H9 (cell line): ENCODE measurements at regions not wholly inside any gene's neighbourhood (a gene's known extent, or its start where the extent isn't known, plus 50 kb on each side); places are given as distances from the start of the nearest gene placed in this dataset.

ENCODE experiments used
- DNase-seq: peaks from one replicate; pipeline ENCODE4 v3.0.0-alpha.2; 2017
- H2AFZ ChIP-seq: one replicate; pipeline ENCODE4 v1.6.1; 2013; ENCODE audit warnings: mild to moderate bottlenecking, low read length, control low read depth, moderate library complexity
- H2AK5ac ChIP-seq: 2 replicates; pipeline ENCODE4 v1.6.1; 2013; ENCODE audit warnings: low read length, control low read depth, mixed read lengths; ENCODE audit not compliant: insufficient read length
- H2BK120ac ChIP-seq: one replicate; pipeline ENCODE4 v1.6.1; 2013; ENCODE audit warnings: low read depth, mild to moderate bottlenecking, low read length, control low read depth, inconsistent platforms; ENCODE audit not compliant: poor library complexity, severe bottlenecking
- H2BK12ac ChIP-seq: 2 replicates; pipeline ENCODE4 v1.6.1; 2013; ENCODE audit warnings: low read length, control low read depth, mixed read lengths, low read depth; ENCODE audit not compliant: insufficient read length
- H2BK15ac ChIP-seq: 2 replicates; pipeline ENCODE4 v1.6.1; 2013; ENCODE audit warnings: low read depth, low read length, control low read depth
- H2BK20ac ChIP-seq: one replicate; pipeline ENCODE4 v1.6.1; 2013; ENCODE audit warnings: low read depth, mild to moderate bottlenecking, low read length, control low read depth, inconsistent platforms; ENCODE audit not compliant: poor library complexity, severe bottlenecking
- H2BK5ac ChIP-seq: 2 replicates; pipeline ENCODE4 v1.6.1; 2013; ENCODE audit warnings: low read length, control low read depth, mixed read lengths; ENCODE audit not compliant: insufficient read length
- H3K14ac ChIP-seq: 2 replicates; pipeline ENCODE4 v1.6.1; 2013; ENCODE audit warnings: low read length, control low read depth; ENCODE audit not compliant: insufficient read depth
- H3K18ac ChIP-seq: 2 replicates; pipeline ENCODE4 v1.6.1; 2013; ENCODE audit warnings: low read depth, mild to moderate bottlenecking, mixed read lengths, low read length, control low read depth; ENCODE audit not compliant: insufficient read length
- H3K23ac ChIP-seq: 2 replicates; pipeline ENCODE4 v1.6.1; 2013; ENCODE audit warnings: low read length, control low read depth, mixed read lengths, low read depth; ENCODE audit not compliant: insufficient read length
- H3K23me2 ChIP-seq: 2 replicates; pipeline ENCODE4 v1.6.1; 2013; ENCODE audit warnings: low read depth, mild to moderate bottlenecking, mixed read lengths, low read length, control low read depth; ENCODE audit not compliant: insufficient read length, poor library complexity, severe bottlenecking
- H3K27ac ChIP-seq: 2 replicates; pipeline ENCODE4 v1.5.1; 2013; ENCODE audit warnings: low read length, control low read depth, mixed read lengths, low read depth; ENCODE audit not compliant: insufficient read length
- H3K27me3 ChIP-seq: 2 replicates; pipeline ENCODE4 v1.6.1; 2013; ENCODE audit warnings: low read length, control low read depth, inconsistent platforms; ENCODE audit not compliant: insufficient read depth
- H3K4ac ChIP-seq: 2 replicates; pipeline ENCODE4 v1.6.1; 2013; ENCODE audit warnings: low read depth, mild to moderate bottlenecking, control low read depth, inconsistent platforms, low read length, moderate library complexity
- H3K4me1 ChIP-seq: 2 replicates; pipeline ENCODE4 v1.6.1; 2013; ENCODE audit warnings: low read length, control low read depth, inconsistent platforms; ENCODE audit not compliant: insufficient read depth
- H3K4me2 ChIP-seq: 2 replicates; pipeline ENCODE4 v1.6.1; 2013; ENCODE audit warnings: low read length, control low read depth, mixed read lengths; ENCODE audit not compliant: insufficient read length, insufficient read depth
- H3K56ac ChIP-seq: 2 replicates; pipeline ENCODE4 v1.6.1; 2013; ENCODE audit warnings: low read depth, mild to moderate bottlenecking, mixed read lengths, low read length, control low read depth; ENCODE audit not compliant: insufficient read length
- H3K79me1 ChIP-seq: 2 replicates; pipeline ENCODE4 v1.6.1; 2013; ENCODE audit warnings: low read depth, mild to moderate bottlenecking, moderate library complexity, low read length, control low read depth, inconsistent platforms; ENCODE audit not compliant: insufficient read depth, poor library complexity, severe bottlenecking
- H3K79me2 ChIP-seq: 2 replicates; pipeline ENCODE4 v1.6.1; 2013; ENCODE audit warnings: low read length, control low read depth, inconsistent platforms; ENCODE audit not compliant: insufficient read depth
- H3K9ac ChIP-seq: 2 replicates; pipeline ENCODE4 v1.6.1; 2013; ENCODE audit warnings: low read length, control low read depth, mixed read lengths; ENCODE audit not compliant: insufficient read length; ENCODE audit errors: extremely low read depth
- H3K9me3 ChIP-seq: one replicate; pipeline ENCODE4 v1.6.1; 2013; ENCODE audit warnings: low read depth, low read length, inconsistent platforms; ENCODE audit not compliant: control insufficient read depth
- H3T11ph ChIP-seq: one replicate; pipeline ENCODE4 v1.6.1; 2013; ENCODE audit warnings: mild to moderate bottlenecking, low read length, control low read depth, inconsistent platforms
- H4K20me1 ChIP-seq: one replicate; pipeline ENCODE4 v1.6.1; 2013; ENCODE audit not compliant: control insufficient read depth, insufficient read length, insufficient read depth
- H4K5ac ChIP-seq: 2 replicates; pipeline ENCODE4 v1.6.1; 2013; ENCODE audit warnings: low read depth, mild to moderate bottlenecking, mixed read lengths, low read length, control low read depth; ENCODE audit not compliant: insufficient read length
- H4K8ac ChIP-seq: replicated peaks from 2 replicates; pipeline ENCODE4 v1.6.1; 2013; ENCODE audit warnings: low read length, control low read depth, mixed read lengths, low read depth; ENCODE audit not compliant: insufficient read length
- H4K91ac ChIP-seq: 2 replicates; pipeline ENCODE4 v1.6.1; 2013; ENCODE audit warnings: low read depth, mild to moderate bottlenecking, moderate library complexity, mixed read lengths, low read length, control low read depth; ENCODE audit not compliant: insufficient read length
- H3K27ac Mint-ChIP-seq, 3 experiments: 2 replicates in 2 of 3; 3 replicates in 1 of 3; pipeline ENCODE4 v1.8.0; 2020 to 2021; ENCODE audit warnings: mixed read lengths in 3 of 3, mild to moderate bottlenecking in 1 of 3, moderate library complexity in 1 of 3
- H3K27me3 Mint-ChIP-seq: 2 replicates; pipeline ENCODE4 v1.8.0; 2021; ENCODE audit warnings: low read depth, mild to moderate bottlenecking, moderate library complexity, mixed read lengths
- H3K36me3 Mint-ChIP-seq, 3 experiments: 2 replicates in 2 of 3; 3 replicates in 1 of 3; pipeline ENCODE4 v1.8.0; 2020 to 2021; ENCODE audit warnings: low read depth in 3 of 3, mixed read lengths in 3 of 3; ENCODE audit not compliant: insufficient read depth in 1 of 3
- H3K4me1 Mint-ChIP-seq, 2 experiments: 2 replicates each; pipeline ENCODE4 v1.8.0; 2020; ENCODE audit warnings: mixed read lengths in 2 of 2
- H3K4me3 Mint-ChIP-seq, 2 experiments: 2 replicates in 1 of 2; 3 replicates in 1 of 2; pipeline ENCODE4 v1.8.0; 2020 to 2021; ENCODE audit warnings: mild to moderate bottlenecking in 2 of 2, mixed read lengths in 2 of 2, moderate library complexity in 1 of 2
- H3K9me3 Mint-ChIP-seq, 2 experiments: 2 replicates in 1 of 2; 3 replicates in 1 of 2; pipeline ENCODE4 v1.8.0; 2020; ENCODE audit warnings: mild to moderate bottlenecking in 2 of 2, mixed read lengths in 2 of 2, moderate library complexity in 1 of 2
- WGBS: extraction: QIAGEN DNeasy Blood & Tissue Kit; methylation state at CpG from one replicate; pipeline ENCODE4 v1.1.7; 2013; ENCODE audit warnings: missing lambda C conversion rate, low lambda C conversion rate, mixed read lengths; ENCODE audit not compliant: insufficient read length; ENCODE audit errors: extremely low coverage; 5-methylcytosine and 5-hydroxymethylcytosine counted together
- TF ChIP-seq, protein P1 (sequence below): fragments of 200-600 bp; sonication (generic); conservative IDR thresholded peaks from 3 replicates; pipeline ENCODE4 v1.8.0; 2021; ENCODE audit warnings: antibody characterized with exemption, mild to moderate bottlenecking

- Histone ChIP-seq H2BK15ac (no peak overlapping the region), H3K56ac (no peak overlapping the region), H2BK120ac (no peak overlapping the region), H3K79me2 (no peaks in the 10 kb centered on the region), H4K5ac (no peak overlapping the region), H2AFZ (no peak overlapping the region), H3K4ac (no peak overlapping the region), H2BK5ac (no peak overlapping the region), H2BK12ac (no peak overlapping the region), H3K27me3 (no peaks in the 10 kb centered on the region), H3K27ac (no peak overlapping the region), H4K20me1 (no peaks in the 10 kb centered on the region), H3K18ac (no peak overlapping the region), H3K79me1 (no peaks in the 10 kb centered on the region), H3K9ac (no peak overlapping the region), H4K8ac (no peak overlapping the region), H3K23me2 (no peaks in the 10 kb centered on the region), H2AK5ac (no peak overlapping the region), H3K4me1 (no peaks in the 10 kb centered on the region), H3K23ac (no peak overlapping the region), H3K14ac (peak overlapping the region; percentile 37; the same call in 1 of the 2 replicates), H4K91ac (no peak overlapping the region), H3K9me3 (no peaks in the 10 kb centered on the region), H3K4me2 (no peak overlapping the region), H2BK20ac (no peak overlapping the region), H3T11ph (no peak overlapping the region)
- H3K4me1 Mint-ChIP-seq: peaks cover 3 to 9% of the 10 kb centered on the region in 2 experiments
- H3K4me3 Mint-ChIP-seq: no peak overlapping the region
- peaks cover 2 to 6% (median 4%) of the 10 kb centered on the region in 3 experiments; a peak in 2 of 7 replicates for H3K36me3 Mint-ChIP-seq
- WGBS: no CpG with 5 or more reads among the region's 34 CpGs
- no peak overlapping the region for H3K27ac Mint-ChIP-seq
- H3K9me3 Mint-ChIP-seq: peaks cover 10 to 12% of the 10 kb centered on the region in 2 experiments; a peak in 4 of 5 replicates
- TF ChIP-seq, protein P1, sequence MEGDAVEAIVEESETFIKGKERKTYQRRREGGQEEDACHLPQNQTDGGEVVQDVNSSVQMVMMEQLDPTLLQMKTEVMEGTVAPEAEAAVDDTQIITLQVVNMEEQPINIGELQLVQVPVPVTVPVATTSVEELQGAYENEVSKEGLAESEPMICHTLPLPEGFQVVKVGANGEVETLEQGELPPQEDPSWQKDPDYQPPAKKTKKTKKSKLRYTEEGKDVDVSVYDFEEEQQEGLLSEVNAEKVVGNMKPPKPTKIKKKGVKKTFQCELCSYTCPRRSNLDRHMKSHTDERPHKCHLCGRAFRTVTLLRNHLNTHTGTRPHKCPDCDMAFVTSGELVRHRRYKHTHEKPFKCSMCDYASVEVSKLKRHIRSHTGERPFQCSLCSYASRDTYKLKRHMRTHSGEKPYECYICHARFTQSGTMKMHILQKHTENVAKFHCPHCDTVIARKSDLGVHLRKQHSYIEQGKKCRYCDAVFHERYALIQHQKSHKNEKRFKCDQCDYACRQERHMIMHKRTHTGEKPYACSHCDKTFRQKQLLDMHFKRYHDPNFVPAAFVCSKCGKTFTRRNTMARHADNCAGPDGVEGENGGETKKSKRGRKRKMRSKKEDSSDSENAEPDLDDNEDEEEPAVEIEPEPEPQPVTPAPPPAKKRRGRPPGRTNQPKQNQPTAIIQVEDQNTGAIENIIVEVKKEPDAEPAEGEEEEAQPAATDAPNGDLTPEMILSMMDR: no peak
- no peaks in the 10 kb centered on the region; the same call in 1 of the 2 replicates for H3K27me3 Mint-ChIP-seq
- DNase-seq: no peak
Measured at GRCh38 chr18:78123926-78124797, 855.5 kb upstream of the SALL3 start.
